Ishikawa (cell line): ENCODE measurements at regions not wholly inside any gene's neighbourhood (a gene's known extent, or its start where the extent isn't known, plus 50 kb on each side); places are given as distances from the start of the nearest gene placed in this dataset.

Experiments used
- CEBPB ChIP-seq: IDR thresholded peaks from 2 replicates; pipeline ENCODE4 v1.6.1; 2012
- CREB1 ChIP-seq: IDR thresholded peaks from 2 replicates; pipeline ENCODE4 v1.6.1; 2012; ENCODE audit warnings: low read depth
- EGR1 ChIP-seq: IDR thresholded peaks from 2 replicates; pipeline ENCODE4 v1.6.1; 2012
- EP300 ChIP-seq: IDR thresholded peaks from 2 replicates; pipeline ENCODE4 v1.6.1; 2012; ENCODE audit warnings: borderline replicate concordance
- FOXM1 ChIP-seq: IDR thresholded peaks from 2 replicates; pipeline ENCODE4 v1.6.1; 2012; ENCODE audit warnings: low read depth, borderline replicate concordance
- MAX ChIP-seq: IDR thresholded peaks from 2 replicates; pipeline ENCODE4 v1.6.1; 2012
- NFIC ChIP-seq: IDR thresholded peaks from 2 replicates; pipeline ENCODE4 v1.6.1; 2012
- RAD21 ChIP-seq: IDR thresholded peaks from 2 replicates; pipeline ENCODE4 v1.6.1; 2012; ENCODE audit warnings: low read depth
- TAF1 ChIP-seq: IDR thresholded peaks from 2 replicates; pipeline ENCODE4 v1.6.1; 2012; ENCODE audit warnings: low read depth, mild to moderate bottlenecking
- TCF12 ChIP-seq: IDR thresholded peaks from 2 replicates; pipeline ENCODE4 v1.6.1; 2012; ENCODE audit warnings: low read depth
- TEAD4 ChIP-seq: IDR thresholded peaks from 2 replicates; pipeline ENCODE4 v1.6.1; 2012
- USF1 ChIP-seq: IDR thresholded peaks from 2 replicates; pipeline ENCODE4 v1.6.1; 2012
- YY1 ChIP-seq: IDR thresholded peaks from 2 replicates; pipeline ENCODE4 v1.6.1; 2012; ENCODE audit warnings: low read depth
- ZBTB7A ChIP-seq: IDR thresholded peaks from 2 replicates; pipeline ENCODE4 v1.6.1; 2012; ENCODE audit warnings: low read depth
- TF ChIP-seq, protein P1 (sequence below): IDR thresholded peaks from 2 replicates; pipeline ENCODE4 v1.6.1; 2012; ENCODE audit warnings: low read depth, mild to moderate bottlenecking

GRCh38 chr10:128577958-128578750 lies 451.9 kb upstream of the MKI67 start:
- no peak for TF ChIP-seq USF1
- TF ChIP-seq CREB1 = no peak
- no peak for TF ChIP-seq EGR1
- TF ChIP-seq, protein P1, sequence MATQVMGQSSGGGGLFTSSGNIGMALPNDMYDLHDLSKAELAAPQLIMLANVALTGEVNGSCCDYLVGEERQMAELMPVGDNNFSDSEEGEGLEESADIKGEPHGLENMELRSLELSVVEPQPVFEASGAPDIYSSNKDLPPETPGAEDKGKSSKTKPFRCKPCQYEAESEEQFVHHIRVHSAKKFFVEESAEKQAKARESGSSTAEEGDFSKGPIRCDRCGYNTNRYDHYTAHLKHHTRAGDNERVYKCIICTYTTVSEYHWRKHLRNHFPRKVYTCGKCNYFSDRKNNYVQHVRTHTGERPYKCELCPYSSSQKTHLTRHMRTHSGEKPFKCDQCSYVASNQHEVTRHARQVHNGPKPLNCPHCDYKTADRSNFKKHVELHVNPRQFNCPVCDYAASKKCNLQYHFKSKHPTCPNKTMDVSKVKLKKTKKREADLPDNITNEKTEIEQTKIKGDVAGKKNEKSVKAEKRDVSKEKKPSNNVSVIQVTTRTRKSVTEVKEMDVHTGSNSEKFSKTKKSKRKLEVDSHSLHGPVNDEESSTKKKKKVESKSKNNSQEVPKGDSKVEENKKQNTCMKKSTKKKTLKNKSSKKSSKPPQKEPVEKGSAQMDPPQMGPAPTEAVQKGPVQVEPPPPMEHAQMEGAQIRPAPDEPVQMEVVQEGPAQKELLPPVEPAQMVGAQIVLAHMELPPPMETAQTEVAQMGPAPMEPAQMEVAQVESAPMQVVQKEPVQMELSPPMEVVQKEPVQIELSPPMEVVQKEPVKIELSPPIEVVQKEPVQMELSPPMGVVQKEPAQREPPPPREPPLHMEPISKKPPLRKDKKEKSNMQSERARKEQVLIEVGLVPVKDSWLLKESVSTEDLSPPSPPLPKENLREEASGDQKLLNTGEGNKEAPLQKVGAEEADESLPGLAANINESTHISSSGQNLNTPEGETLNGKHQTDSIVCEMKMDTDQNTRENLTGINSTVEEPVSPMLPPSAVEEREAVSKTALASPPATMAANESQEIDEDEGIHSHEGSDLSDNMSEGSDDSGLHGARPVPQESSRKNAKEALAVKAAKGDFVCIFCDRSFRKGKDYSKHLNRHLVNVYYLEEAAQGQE = no peak
- TF ChIP-seq EP300 = no peak
- no peak for TF ChIP-seq RAD21
- no peak for TF ChIP-seq ZBTB7A
- no peak for TF ChIP-seq CEBPB
- TF ChIP-seq TAF1 = no peak
- no peak for TF ChIP-seq MAX
- no peak for TF ChIP-seq YY1
- no peak for TF ChIP-seq FOXM1
- no peak for TF ChIP-seq TEAD4
- TF ChIP-seq NFIC = no peak
- TF ChIP-seq TCF12 = no peak

- TF ChIP-seq ZBTB7A (no peak), CEBPB (no peak), EGR1 (no peak), TCF12 (no peak), CREB1 (no peak)
Observed at GRCh38 chr10:128578766-128579165, 452.5 kb upstream of the MKI67 start.

- TF ChIP-seq MAX (no peak), EGR1 (no peak), CEBPB (no peak), TAF1 (no peak), FOXM1 (no peak), USF1 (no peak), CREB1 (no peak), RAD21 (no peak), EP300 (no peak), TEAD4 (no peak), NFIC (no peak)
- TF ChIP-seq, protein P1 = no peak
Observed at GRCh38 chr10:128579280-128579865, 453.1 kb upstream of the MKI67 start.

DNA sequence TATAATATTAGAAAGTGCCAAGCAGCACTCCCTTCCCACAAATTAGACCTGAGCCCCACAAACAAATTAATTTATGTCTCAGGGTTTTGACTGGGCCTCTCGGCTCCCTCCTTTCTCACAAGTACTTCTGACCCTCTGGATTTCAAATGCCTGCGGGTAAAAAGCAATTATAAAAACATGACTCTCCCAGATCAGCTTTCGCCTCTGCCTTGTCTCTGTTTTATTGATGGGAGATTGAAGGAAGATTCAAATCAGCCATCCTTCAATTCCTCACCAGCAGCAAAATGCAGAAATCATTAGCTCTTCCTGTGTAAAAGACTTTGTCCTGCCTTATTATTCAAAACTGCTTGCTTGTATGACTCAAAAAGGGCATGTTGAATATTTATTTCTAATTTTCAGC lies 453.7 kb upstream of the MKI67 start:
- no peak for TF ChIP-seq MAX
- no peak for TF ChIP-seq EP300
- TF ChIP-seq ZBTB7A = no peak
- TF ChIP-seq RAD21 = no peak
- TF ChIP-seq CEBPB = no peak
- TF ChIP-seq, protein P1 = no peak
- TF ChIP-seq TAF1 = no peak
- TF ChIP-seq YY1 = no peak
- no peak for TF ChIP-seq FOXM1
- TF ChIP-seq NFIC = no peak
- no peak for TF ChIP-seq EGR1
- no peak for TF ChIP-seq USF1
- no peak for TF ChIP-seq TCF12
- TF ChIP-seq CREB1 = no peak
